Neuronal stem cell (in vitro differentiated cells): ENCODE measurements at regions not wholly inside any gene's neighbourhood (a gene's known extent, or its start where the extent isn't known, plus 50 kb on each side); places are given as distances from the start of the nearest gene placed in this dataset.

Experiments
- DNase-seq: peaks from one replicate; pipeline ENCODE4 v3.0.0-alpha.2; 2013; ENCODE audit warnings: low spot score
- H2AFZ ChIP-seq: one replicate; pipeline ENCODE4 v1.6.1; 2013; ENCODE audit warnings: mild to moderate bottlenecking, low read length, inconsistent platforms
- H2AK5ac ChIP-seq: 2 replicates; pipeline ENCODE4 v1.6.1; 2013; ENCODE audit warnings: low read depth, mild to moderate bottlenecking, inconsistent platforms, low read length, moderate library complexity, mixed read lengths
- H2BK120ac ChIP-seq: 2 replicates; pipeline ENCODE4 v1.6.1; 2013; ENCODE audit warnings: low read depth, mild to moderate bottlenecking, inconsistent platforms, low read length, moderate library complexity, mixed read lengths
- H2BK12ac ChIP-seq: one replicate; pipeline ENCODE4 v1.6.1; 2013; ENCODE audit warnings: low read length, inconsistent platforms
- H2BK15ac ChIP-seq: 2 replicates; pipeline ENCODE4 v1.6.1; 2013; ENCODE audit warnings: mild to moderate bottlenecking, low read length, inconsistent platforms, mixed read lengths
- H2BK5ac ChIP-seq: one replicate; pipeline ENCODE4 v1.6.1; 2013; ENCODE audit warnings: inconsistent platforms, mild to moderate bottlenecking, low read length, moderate library complexity
- H3K14ac ChIP-seq: one replicate; pipeline ENCODE4 v1.6.1; 2013; ENCODE audit warnings: low read length, inconsistent platforms
- H3K18ac ChIP-seq: 2 replicates; pipeline ENCODE4 v1.6.1; 2013; ENCODE audit warnings: low read length, inconsistent platforms
- H3K23ac ChIP-seq: 2 replicates; pipeline ENCODE4 v1.6.1; 2013; ENCODE audit warnings: low read depth, mild to moderate bottlenecking, mixed read lengths, low read length, inconsistent platforms; ENCODE audit not compliant: poor library complexity
- H3K27ac ChIP-seq: replicated peaks from 3 replicates; pipeline ENCODE4 v1.5.1; 2013; ENCODE audit warnings: low read length, inconsistent platforms
- H3K27me3 ChIP-seq, 3 experiments: 2 replicates each; pipeline ENCODE4 v1.6.1; 2013; ENCODE audit warnings: low read length in 3 of 3, mild to moderate bottlenecking in 2 of 3, inconsistent platforms in 1 of 3, low read depth in 1 of 3, mixed read lengths in 1 of 3, moderate library complexity in 1 of 3; ENCODE audit not compliant: control insufficient read depth in 3 of 3, insufficient read depth in 3 of 3
- H3K36me3 ChIP-seq, 2 donors: replicated peaks in 1 of 2; 2 replicates each; pipeline ENCODE4 v1.6.1; 2013; ENCODE audit warnings: low read length in 2 of 2; ENCODE audit not compliant: control insufficient read depth in 2 of 2, insufficient read depth in 2 of 2
- H3K4ac ChIP-seq: 2 replicates; pipeline ENCODE4 v1.6.1; 2013; ENCODE audit warnings: inconsistent platforms, mild to moderate bottlenecking, low read length, moderate library complexity
- H3K4me1 ChIP-seq, 2 donors: 1 replicate in 1 of 2; 2 replicates in 1 of 2; pipeline ENCODE4 v1.6.1; 2013; ENCODE audit warnings: low read length in 2 of 2, low read depth in 1 of 2; ENCODE audit not compliant: control insufficient read depth in 2 of 2, insufficient read depth in 1 of 2
- H3K4me2 ChIP-seq: one replicate; pipeline ENCODE4 v1.6.1; 2013; ENCODE audit warnings: mild to moderate bottlenecking, low read length, inconsistent platforms; ENCODE audit not compliant: insufficient read depth, poor library complexity, severe bottlenecking
- H3K4me3 ChIP-seq, 2 donors: 2 replicates each; pipeline ENCODE4 v1.5.1; 2013; ENCODE audit warnings: low read length in 2 of 2, mild to moderate bottlenecking in 2 of 2, inconsistent platforms in 1 of 2, moderate library complexity in 1 of 2
- H3K79me1 ChIP-seq: one replicate; pipeline ENCODE4 v1.6.1; 2013; ENCODE audit warnings: low read depth, mild to moderate bottlenecking, inconsistent platforms, low read length, moderate library complexity
- H3K9ac ChIP-seq: one replicate; pipeline ENCODE4 v1.6.1; 2013; ENCODE audit warnings: mild to moderate bottlenecking, low read depth, low read length, inconsistent platforms; ENCODE audit not compliant: poor library complexity
- H3K9me3 ChIP-seq, 2 donors: replicated peaks in 1 of 2; 2 replicates each; pipeline versions ENCODE3 to v1.6.1; 2013; ENCODE audit warnings: low read length in 2 of 2, mild to moderate bottlenecking in 2 of 2, inconsistent platforms in 1 of 2, low read depth in 1 of 2, mixed read lengths in 1 of 2, moderate library complexity in 1 of 2; ENCODE audit not compliant: control insufficient read depth in 2 of 2, insufficient read depth in 1 of 2
- H4K8ac ChIP-seq: one replicate; pipeline ENCODE4 v1.6.1; 2013; ENCODE audit warnings: low read depth, mild to moderate bottlenecking, inconsistent platforms, low read length, moderate library complexity
- H4K91ac ChIP-seq: one replicate; pipeline ENCODE4 v1.6.1; 2013; ENCODE audit warnings: low read length, low read depth, mild to moderate bottlenecking, inconsistent platforms; ENCODE audit not compliant: poor library complexity
- WGBS, 2 donors: extraction: QIAGEN DNeasy Blood & Tissue Kit; methylation state at CpG; one replicate each; pipeline ENCODE4 v1.1.7; 2013; ENCODE audit warnings: missing lambda C conversion rate in 2 of 2, mixed read lengths in 1 of 2; ENCODE audit not compliant: insufficient read length in 2 of 2, insufficient replicate concordance in 1 of 2; ENCODE audit errors: extremely low coverage in 2 of 2; 5-methylcytosine and 5-hydroxymethylcytosine counted together

GRCh38 chr6:167558246-167559177 lies 233.6 kb downstream of the TTLL2 start:
- Histone ChIP-seq H3K14ac (peak overlapping the region; percentile 91), H3K4me1 (peaks cover 15 to 16% of the 10 kb centered on the region in 2 donors), H3K9me3 (peaks cover 4 to 7% of the 10 kb centered on the region in 2 donors), H3K9ac (no peak overlapping the region), H3K4me3 (no peak overlapping the region), H2AK5ac (peak overlapping the region; percentile 68), H4K8ac (no peak overlapping the region), H2AFZ (peak overlapping the region; percentile 48), H3K79me1 (no peaks in the 10 kb centered on the region), H3K27me3 (no peaks in the 10 kb centered on the region), H2BK120ac (no peak overlapping the region), H2BK15ac (no peak overlapping the region), H3K27ac (no peak overlapping the region), H3K36me3 (no peaks in the 10 kb centered on the region), H3K23ac (no peak overlapping the region), H3K18ac (peak overlapping the region; percentile 78), H3K4me2 (no peak overlapping the region), H2BK5ac (peak overlapping the region; percentile 43), H4K91ac (no peak overlapping the region), H2BK12ac (no peak overlapping the region), H3K4ac (no peak overlapping the region)
- WGBS, 2 donors = no CpG with 5 or more reads among the region's 14 CpGs
- DNase-seq = no peak

GRCh38 chr6:167559675-167560479 lies 235.0 kb downstream of the TTLL2 start:
- Histone ChIP-seq H3K14ac (no peak overlapping the region), H3K4ac (no peak overlapping the region), H3K4me2 (no peak overlapping the region), H2BK120ac (no peak overlapping the region), H3K27me3 (no peaks in the 10 kb centered on the region), H2AFZ (peak overlapping the region; percentile 77), H2BK5ac (no peak overlapping the region), H2AK5ac (no peak overlapping the region), H3K9me3 (peaks cover 6 to 7% of the 10 kb centered on the region in 2 donors), H4K91ac (no peak overlapping the region), H3K23ac (no peak overlapping the region), H4K8ac (no peak overlapping the region), H3K18ac (peak overlapping the region; percentile 41), H3K4me3 (peak overlapping the region in 1 of 2 donors; percentile 24), H2BK12ac (no peak overlapping the region), H3K9ac (no peak overlapping the region), H3K36me3 (no peaks in the 10 kb centered on the region), H3K79me1 (no peaks in the 10 kb centered on the region), H3K27ac (no peak overlapping the region), H3K4me1 (peaks cover 13 to 15% of the 10 kb centered on the region in 2 donors), H2BK15ac (no peak overlapping the region)
- no peak for DNase-seq
- WGBS, 2 donors = no CpG with 5 or more reads among the region's 15 CpGs

GRCh38 chr6:167560673-167561569 lies 236.0 kb downstream of the TTLL2 start:
- WGBS, 2 donors = no CpG with 5 or more reads among the region's 13 CpGs
- peak overlapping the region; percentile 77 for H2AK5ac ChIP-seq

More at GRCh38 chr6:167560673-167561569, 236.0 kb downstream of the TTLL2 start:
- Histone ChIP-seq H2BK5ac (no peak overlapping the region), H4K91ac (no peak overlapping the region), H2BK120ac (no peak overlapping the region), H3K27ac (no peak overlapping the region), H2AFZ (no peak overlapping the region), H3K27me3 (no peaks in the 10 kb centered on the region), H2BK15ac (no peak overlapping the region), H3K79me1 (no peaks in the 10 kb centered on the region), H4K8ac (no peak overlapping the region), H3K4me3 (no peak overlapping the region), H3K9me3 (peaks cover 4% of the 10 kb centered on the region in 2 donors), H3K14ac (no peak overlapping the region), H3K23ac (no peak overlapping the region), H3K4ac (no peak overlapping the region), H3K4me2 (no peak overlapping the region), H3K36me3 (no peaks in the 10 kb centered on the region), H2BK12ac (peak overlapping the region; percentile 36), H3K4me1 (peaks cover 16 to 20% of the 10 kb centered on the region in 2 donors), H3K18ac (peak overlapping the region; percentile 42), H3K9ac (no peak overlapping the region)
- DNase-seq = no peak
